IMR-90 (cell line): ENCODE measurements at regions not wholly inside any gene's neighbourhood (a gene's known extent, or its start where the extent isn't known, plus 50 kb on each side); places are given as distances from the start of the nearest gene placed in this dataset.

Experiments used
- ATAC-seq: fragments of 200-7000 bp; cut with Tn5 transposase; 2 replicates; pipeline ENCODE4 v1.9.1; 2020; ENCODE audit warnings: low read depth, mild to moderate bottlenecking, moderate library complexity
- BruUV-seq: library from RNA; stranded (reverse); fragments of 400-500 nt; replicated peaks from 2 replicates; lab custom pipeline; 2021; lab: Mats Ljungman, UMichigan
- CTCF ChIA-PET: fragments of 300-600 bp; formaldehyde crosslinking; extraction: SDS; loops from one replicate; lab custom pipeline; 2021; ENCODE audit warnings: antibody characterized with exemption; lab: Yijun Ruan, JAX
- POLR2A ChIA-PET: fragments of 300-600 bp; sonication (Branson Sonifier 250); formaldehyde crosslinking; loops from one replicate; lab custom pipeline; 2022; ENCODE audit warnings: antibody characterized with exemption; ENCODE audit not compliant: unreplicated experiment; lab: Charles Lee
- DNase-seq: peaks from one replicate; pipeline ENCODE4 v3.0.0; 2013
- H2AFZ ChIP-seq: replicated peaks from 2 replicates; pipeline ENCODE3; 2013; ENCODE audit warnings: low read length, mild to moderate bottlenecking; ENCODE audit not compliant: poor library complexity
- H2AK5ac ChIP-seq: 2 replicates; pipeline ENCODE4 v1.6.1; 2013; ENCODE audit warnings: low read depth, low read length, inconsistent platforms
- H2AK9ac ChIP-seq: replicated peaks from 2 replicates; pipeline ENCODE3; 2013; ENCODE audit warnings: mild to moderate bottlenecking, low read depth, low read length, moderate library complexity; ENCODE audit not compliant: poor library complexity
- H2BK120ac ChIP-seq: 2 replicates; pipeline ENCODE4 v1.6.1; 2013; ENCODE audit warnings: low read depth, low read length, inconsistent platforms
- H2BK15ac ChIP-seq: 3 replicates; pipeline ENCODE4 v1.6.1; 2013; ENCODE audit warnings: low read depth, low read length, inconsistent platforms
- H2BK20ac ChIP-seq: 2 replicates; pipeline ENCODE4 v1.6.1; 2013; ENCODE audit warnings: low read depth, mild to moderate bottlenecking, inconsistent platforms, low read length, moderate library complexity
- H2BK5ac ChIP-seq: 2 replicates; pipeline ENCODE4 v1.6.1; 2013; ENCODE audit warnings: mild to moderate bottlenecking, low read depth, low read length, inconsistent platforms; ENCODE audit not compliant: poor library complexity, severe bottlenecking
- H3K14ac ChIP-seq: replicated peaks from 2 replicates; pipeline ENCODE4 v1.6.1; 2013; ENCODE audit warnings: low read depth, low read length, inconsistent platforms
- H3K18ac ChIP-seq: 2 replicates; pipeline ENCODE4 v1.6.1; 2013; ENCODE audit warnings: low read depth, low read length, control low read depth
- H3K23ac ChIP-seq: 2 replicates; pipeline ENCODE4 v1.6.1; 2013; ENCODE audit warnings: low read depth, low read length, inconsistent platforms
- H3K27ac ChIP-seq: 2 replicates; pipeline ENCODE4 v1.5.1; 2013; ENCODE audit warnings: mild to moderate bottlenecking, control low read depth, low read length; ENCODE audit not compliant: insufficient read depth
- H3K27me3 ChIP-seq: 2 replicates; pipeline ENCODE4 v1.6.1; 2013; ENCODE audit warnings: low read length; ENCODE audit not compliant: control insufficient read depth, insufficient read depth
- H3K36me3 ChIP-seq: 2 replicates; pipeline ENCODE4 v1.6.1; 2013; ENCODE audit warnings: low read length, mixed read lengths; ENCODE audit not compliant: control insufficient read depth, insufficient read depth
- H3K4ac ChIP-seq: 2 replicates; pipeline ENCODE4 v1.6.1; 2013; ENCODE audit warnings: low read depth, low read length, inconsistent platforms
- H3K4me1 ChIP-seq: 2 replicates; pipeline ENCODE4 v1.6.1; 2013; ENCODE audit warnings: low read length, mixed read lengths; ENCODE audit not compliant: control insufficient read depth, insufficient read depth
- H3K4me2 ChIP-seq: 2 replicates; pipeline ENCODE4 v1.6.1; 2013; ENCODE audit warnings: low read depth, mild to moderate bottlenecking, control low read depth, low read length, moderate library complexity
- H3K4me3 ChIP-seq: 2 replicates; pipeline ENCODE4 v1.5.1; 2013; ENCODE audit warnings: low read depth, mild to moderate bottlenecking, control low read depth, low read length, moderate library complexity; ENCODE audit not compliant: insufficient read depth
- H3K56ac ChIP-seq: 2 replicates; pipeline ENCODE4 v1.6.1; 2013; ENCODE audit warnings: low read length, inconsistent platforms; ENCODE audit not compliant: insufficient read depth; ENCODE audit errors: extremely low read depth
- H3K79me1 ChIP-seq, 2 experiments: 2 replicates each; pipeline ENCODE4 v1.6.1; 2013; ENCODE audit warnings: low read length in 2 of 2, inconsistent platforms in 1 of 2, low read depth in 1 of 2
- H3K9ac ChIP-seq: 2 replicates; pipeline ENCODE4 v1.6.1; 2013; ENCODE audit warnings: low read depth, low read length, control low read depth
- H3K9me1 ChIP-seq: 2 replicates; pipeline ENCODE4 v1.6.1; 2013; ENCODE audit warnings: low read length, inconsistent platforms; ENCODE audit not compliant: insufficient read depth
- H3K9me3 ChIP-seq: 2 replicates; pipeline ENCODE4 v1.6.1; 2013; ENCODE audit warnings: low read length; ENCODE audit not compliant: control insufficient read depth, insufficient read depth
- H4K20me1 ChIP-seq: 2 replicates; pipeline ENCODE4 v1.6.1; 2013; ENCODE audit warnings: low read length, inconsistent platforms; ENCODE audit not compliant: insufficient read depth
- H4K5ac ChIP-seq: 2 replicates; pipeline ENCODE4 v1.6.1; 2013; ENCODE audit warnings: mild to moderate bottlenecking, low read depth, low read length, control low read depth
- H4K8ac ChIP-seq, 2 experiments: 2 replicates each; pipeline ENCODE4 v1.6.1; 2013; ENCODE audit warnings: low read depth in 2 of 2, low read length in 2 of 2, control low read depth in 1 of 2, inconsistent platforms in 1 of 2
- H4K91ac ChIP-seq: 2 replicates; pipeline ENCODE4 v1.6.1; 2013; ENCODE audit warnings: low read depth, low read length, inconsistent platforms; ENCODE audit not compliant: insufficient read depth
- FOS ChIP-seq: fragments of 150-350 bp; IDR thresholded peaks from 2 replicates; pipeline ENCODE4 v1.6.1; 2016; ENCODE audit warnings: low read depth, low read length
- MAZ ChIP-seq: IDR thresholded peaks from 2 replicates; pipeline ENCODE4 v1.6.1; 2012; ENCODE audit warnings: low read depth, mild to moderate bottlenecking, low read length, improper control_type of control experiment, moderate library complexity, borderline replicate concordance
- NFE2L2 ChIP-seq: fragments of 150-350 bp; IDR thresholded peaks from 2 replicates; pipeline ENCODE4 v1.6.1; 2016; ENCODE audit warnings: low read depth, mild to moderate bottlenecking, low read length
- RCOR1 ChIP-seq: IDR thresholded peaks from 2 replicates; pipeline ENCODE4 v1.6.1; 2012; ENCODE audit warnings: mild to moderate bottlenecking, low read length, improper control_type of control experiment; ENCODE audit not compliant: insufficient replicate concordance
- WGBS, 2 experiments: methylation state at CpG; one replicate each; pipeline versions ENCODE4 v1.1.5 to v1.1.7; 2013; ENCODE audit warnings: missing lambda C conversion rate in 2 of 2; ENCODE audit not compliant: insufficient read length in 1 of 2; ENCODE audit errors: extremely low coverage in 2 of 2; 5-methylcytosine and 5-hydroxymethylcytosine counted together
- dilution Hi-C: fragments of 300-500 bp; cut with HindIII; formaldehyde crosslinking; loops from one replicate; pipeline ENCODE4 v1.14.3; 2018; ENCODE audit warnings: low sequenced_read_pairs; ENCODE audit not compliant: unreplicated experiment
- in situ Hi-C: fragments of 300-500 bp; cut with MboI; formaldehyde crosslinking; loops from 3 replicates; pipeline ENCODE4 v1.14.3; 2019; ENCODE audit warnings: low sequenced_read_pairs, inconsistent platforms, mixed read lengths
- intact Hi-C: fragments of 100-400 bp; cut with micrococcal nuclease; formaldehyde crosslinking; loops from 2 replicates; pipeline ENCODE4 v1.10.0; 2022

GRCh38 chr9:32867601-32868204, 84.4 kb downstream of the TMEM215 start:
- H3K18ac ChIP-seq, result no peak overlapping the region
- no peak overlapping the region for H2AK5ac ChIP-seq
- H2BK15ac ChIP-seq, result no peak overlapping the region
- H3K36me3 ChIP-seq, result no peaks in the 10 kb centered on the region
- H4K91ac ChIP-seq, result no peak overlapping the region
- no peak overlapping the region for H2BK20ac ChIP-seq
- H3K9ac ChIP-seq, result no peak overlapping the region
- H3K14ac ChIP-seq, result no peak overlapping the region
- CTCF ChIA-PET, result no interaction called here
- no peaks in the 10 kb centered on the region; the same call in none of the 2 replicates for H3K27me3 ChIP-seq
- H2AK9ac ChIP-seq, result no peak overlapping the region
- no TSS peak for BruUV-seq
- DNase-seq (no peak), ATAC-seq (no peak)
- no peak overlapping the region for H3K23ac ChIP-seq
- H4K8ac ChIP-seq, result no peak overlapping the region
- dilution Hi-C loops, result no loop called here
- H3K4me1 ChIP-seq, result no peaks in the 10 kb centered on the region
- H3K9me3 ChIP-seq, result no peaks in the 10 kb centered on the region
- TF ChIP-seq RCOR1, result no peak
- TF ChIP-seq MAZ, result no peak
- no peak for TF ChIP-seq NFE2L2
- no peak for TF ChIP-seq FOS
- WGBS, 2 experiments, result 9% methylated on average over 1 of the region's 3 CpGs; no CpG with 5 or more reads in 1 of the 2 experiments
- H2BK120ac ChIP-seq, result no peak overlapping the region
- no peak overlapping the region for H2AFZ ChIP-seq
- H4K5ac ChIP-seq, result no peak overlapping the region
- no peak overlapping the region for H2BK5ac ChIP-seq
- no peaks in the 10 kb centered on the region for H4K20me1 ChIP-seq
- H3K79me1 ChIP-seq, result no peaks in the 10 kb centered on the region
- no peaks in the 10 kb centered on the region for H3K9me1 ChIP-seq
- POLR2A ChIA-PET, result no interaction called here
- H3K4me2 ChIP-seq, result no peak overlapping the region
- no peak overlapping the region for H3K27ac ChIP-seq
- H3K4me3 ChIP-seq, result no peak overlapping the region
- intact Hi-C loops, result no loop called here
- in situ Hi-C loops, result no loop called here
- no peak overlapping the region for H3K56ac ChIP-seq
- H3K4ac ChIP-seq, result no peak overlapping the region
